CD4-positive, alpha-beta T cell (primary cell): ENCODE measurements at regions not wholly inside any gene's neighbourhood (a gene's known extent, or its start where the extent isn't known, plus 50 kb on each side); places are given as distances from the start of the nearest gene placed in this dataset.

ENCODE experiments used
- ATAC-seq: fragments of 200-7000 bp; cut with Tn5 transposase; one replicate; pipeline ENCODE4 v1.10.0; 2022; ENCODE audit warnings: mild to moderate bottlenecking; ENCODE audit not compliant: poor library complexity
- CTCF ChIA-PET: fragments of 350-600 bp; sonication (Branson Sonifier 250); formaldehyde crosslinking; loops from one replicate; lab custom pipeline; 2021; ENCODE audit warnings: antibody characterized with exemption, inconsistent platforms; lab: Charles Lee
- POLR2A ChIA-PET: fragments of 350-600 bp; sonication (Branson Sonifier 250); formaldehyde crosslinking; loops from one replicate; lab custom pipeline; 2021; ENCODE audit warnings: antibody characterized with exemption, inconsistent platforms; lab: Charles Lee
- DNase-seq, 14 experiments: peaks; one replicate each; pipeline ENCODE4 v3.0.0-alpha.2; 2013 to 2020; ENCODE audit warnings: mixed read lengths in 2 of 14
- H3K27ac ChIP-seq, 2 donors: one replicate each; pipeline versions ENCODE4 v1.5.1 to v1.7.0; 2013; ENCODE audit warnings: low read length in 2 of 2, low read depth in 1 of 2, mild to moderate bottlenecking in 1 of 2
- H3K27me3 ChIP-seq, 2 experiments: 1 replicate in 1 of 2; 2 replicates in 1 of 2; pipeline versions ENCODE4 v1.6.1 to v1.7.0; 2013; ENCODE audit warnings: low read length in 2 of 2, control low read depth in 1 of 2, mild to moderate bottlenecking in 1 of 2, moderate library complexity in 1 of 2; ENCODE audit not compliant: insufficient read depth in 2 of 2, control insufficient read depth in 1 of 2
- H3K36me3 ChIP-seq: one replicate; pipeline ENCODE4 v1.6.1; 2013; ENCODE audit warnings: low read length, control low read depth; ENCODE audit not compliant: insufficient read depth
- H3K4me1 ChIP-seq: one replicate; pipeline ENCODE4 v1.6.1; 2013; ENCODE audit warnings: low read length, control low read depth; ENCODE audit not compliant: insufficient read depth
- H3K4me3 ChIP-seq: one replicate; pipeline ENCODE4 v1.5.1; 2013; ENCODE audit warnings: mild to moderate bottlenecking, low read length, moderate library complexity
- H3K9me3 ChIP-seq, 2 experiments: 1 replicate in 1 of 2; 2 replicates in 1 of 2; pipeline versions ENCODE4 v1.6.1 to v1.7.0; 2013; ENCODE audit warnings: low read length in 2 of 2, mild to moderate bottlenecking in 2 of 2, control low read depth in 1 of 2, moderate library complexity in 1 of 2; ENCODE audit not compliant: control insufficient read depth in 1 of 2, insufficient read depth in 1 of 2
- H3K27ac Mint-ChIP-seq: one replicate; pipeline ENCODE4 v1.8.0; 2020; ENCODE audit warnings: mixed read lengths
- H3K27me3 Mint-ChIP-seq: one replicate; pipeline ENCODE4 v1.8.0; 2021; ENCODE audit warnings: mixed read lengths
- H3K36me3 Mint-ChIP-seq: one replicate; pipeline ENCODE4 v1.8.0; 2021; ENCODE audit warnings: low read depth, mixed read lengths
- H3K4me1 Mint-ChIP-seq: one replicate; pipeline ENCODE4 v1.8.0; 2021; ENCODE audit warnings: low read depth, mixed read lengths
- H3K4me3 Mint-ChIP-seq: one replicate; pipeline ENCODE4 v1.8.0; 2020; ENCODE audit warnings: mild to moderate bottlenecking, mixed read lengths
- H3K9me3 Mint-ChIP-seq: one replicate; pipeline ENCODE4 v1.8.0; 2020; ENCODE audit warnings: mixed read lengths
- intact Hi-C, 2 experiments: fragments of 100-400 bp; cut with DNase I in 1 of 2; cut with micrococcal nuclease in 1 of 2; formaldehyde crosslinking; loops; one replicate each; pipeline versions ENCODE4 v1.15.1 to v1.9.0; 2023 to 2025; cut with DNase I, micrococcal nuclease
- TF ChIP-seq, protein P1 (sequence below): fragments of 200-600 bp; IDR thresholded peaks from one replicate; pipeline ENCODE4 v1.8.0; 2022; ENCODE audit warnings: antibody characterized with exemption, mild to moderate bottlenecking

DNA sequence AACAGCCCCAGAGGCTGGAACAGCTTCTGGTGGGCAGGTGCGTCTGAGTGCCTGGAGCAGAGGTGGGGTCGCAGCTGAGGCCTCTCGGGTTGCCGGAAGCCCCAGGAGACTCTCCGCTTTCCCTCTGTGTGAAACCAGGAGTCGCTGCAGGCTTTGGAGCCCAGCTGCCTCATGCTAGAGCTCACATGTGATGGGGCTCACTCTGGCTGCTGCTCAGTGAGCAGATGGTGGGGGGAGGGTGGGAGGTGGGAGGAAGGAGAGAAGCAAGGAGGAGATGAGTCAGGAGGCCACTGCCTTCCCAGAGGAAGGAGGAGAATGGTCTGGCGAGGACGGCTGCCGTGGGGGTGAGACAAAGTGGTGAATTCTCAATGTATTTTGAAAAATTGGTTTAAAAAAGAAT is 290.1 kb upstream of the CHRNA7 start:
- Histone ChIP-seq H3K27ac (no peak overlapping the region), H3K4me3 (no peak overlapping the region), H3K4me1 (no peaks in the 10 kb centered on the region), H3K36me3 (no peaks in the 10 kb centered on the region), H3K9me3 (peaks cover 17 to 19% of the 10 kb centered on the region in 2 experiments), H3K27me3 (peaks cover 0 to 2% of the 10 kb centered on the region in 2 experiments)
- no peak for ATAC-seq
- Mint-ChIP-seq H3K4me1 (no peaks in the 10 kb centered on the region), H3K36me3 (peaks cover 3% of the 10 kb centered on the region), H3K27ac (no peak overlapping the region), H3K9me3 (peaks cover 7% of the 10 kb centered on the region), H3K27me3 (peaks cover 19% of the 10 kb centered on the region), H3K4me3 (no peak overlapping the region)
- POLR2A ChIA-PET, result no interaction called here
- DNase-seq, result no peak
- TF ChIP-seq, protein P1, sequence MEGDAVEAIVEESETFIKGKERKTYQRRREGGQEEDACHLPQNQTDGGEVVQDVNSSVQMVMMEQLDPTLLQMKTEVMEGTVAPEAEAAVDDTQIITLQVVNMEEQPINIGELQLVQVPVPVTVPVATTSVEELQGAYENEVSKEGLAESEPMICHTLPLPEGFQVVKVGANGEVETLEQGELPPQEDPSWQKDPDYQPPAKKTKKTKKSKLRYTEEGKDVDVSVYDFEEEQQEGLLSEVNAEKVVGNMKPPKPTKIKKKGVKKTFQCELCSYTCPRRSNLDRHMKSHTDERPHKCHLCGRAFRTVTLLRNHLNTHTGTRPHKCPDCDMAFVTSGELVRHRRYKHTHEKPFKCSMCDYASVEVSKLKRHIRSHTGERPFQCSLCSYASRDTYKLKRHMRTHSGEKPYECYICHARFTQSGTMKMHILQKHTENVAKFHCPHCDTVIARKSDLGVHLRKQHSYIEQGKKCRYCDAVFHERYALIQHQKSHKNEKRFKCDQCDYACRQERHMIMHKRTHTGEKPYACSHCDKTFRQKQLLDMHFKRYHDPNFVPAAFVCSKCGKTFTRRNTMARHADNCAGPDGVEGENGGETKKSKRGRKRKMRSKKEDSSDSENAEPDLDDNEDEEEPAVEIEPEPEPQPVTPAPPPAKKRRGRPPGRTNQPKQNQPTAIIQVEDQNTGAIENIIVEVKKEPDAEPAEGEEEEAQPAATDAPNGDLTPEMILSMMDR, result no peak
- intact Hi-C loops, result no loop called here
- CTCF ChIA-PET, result no interaction called here

DNA sequence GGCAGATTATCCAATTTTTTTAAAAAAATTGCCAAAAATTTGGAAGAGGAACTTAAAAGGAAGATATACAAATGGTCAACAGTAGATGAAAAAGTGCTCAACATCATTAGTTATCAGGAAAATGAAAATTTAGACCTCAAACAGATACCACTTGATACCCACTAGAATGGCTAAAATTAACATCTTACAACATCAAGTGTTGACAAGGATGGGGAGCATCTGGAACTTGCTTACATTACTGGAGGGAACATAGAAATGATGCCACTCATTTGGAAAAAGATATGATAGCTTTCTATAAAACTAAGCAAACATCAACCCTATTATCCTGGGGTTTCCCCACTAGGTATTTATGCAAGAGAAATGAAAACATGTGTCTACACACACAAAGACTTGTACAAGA is 284.5 kb upstream of the CHRNA7 start:
- no peaks in the 10 kb centered on the region for H3K4me1 Mint-ChIP-seq
- H3K27ac ChIP-seq, result no peak overlapping the region
- ATAC-seq (no peak), DNase-seq (no peak)
- peaks cover 29% of the 10 kb centered on the region for H3K27me3 Mint-ChIP-seq
- no peaks in the 10 kb centered on the region for H3K36me3 Mint-ChIP-seq
- peaks cover 0 to 17% of the 10 kb centered on the region in 2 experiments for H3K9me3 ChIP-seq
- H3K4me3 ChIP-seq, result no peak overlapping the region
- H3K4me1 ChIP-seq, result no peaks in the 10 kb centered on the region
- no peak overlapping the region for H3K4me3 Mint-ChIP-seq
- ChIA-PET CTCF (no interaction called here), POLR2A (no interaction called here)
- TF ChIP-seq, protein P1, result no peak
- intact Hi-C loops, result no loop called here
- no peaks in the 10 kb centered on the region for H3K27me3 ChIP-seq
- H3K9me3 Mint-ChIP-seq, result peaks cover 8% of the 10 kb centered on the region
- H3K36me3 ChIP-seq, result no peaks in the 10 kb centered on the region
- H3K27ac Mint-ChIP-seq, result no peak overlapping the region

DNA sequence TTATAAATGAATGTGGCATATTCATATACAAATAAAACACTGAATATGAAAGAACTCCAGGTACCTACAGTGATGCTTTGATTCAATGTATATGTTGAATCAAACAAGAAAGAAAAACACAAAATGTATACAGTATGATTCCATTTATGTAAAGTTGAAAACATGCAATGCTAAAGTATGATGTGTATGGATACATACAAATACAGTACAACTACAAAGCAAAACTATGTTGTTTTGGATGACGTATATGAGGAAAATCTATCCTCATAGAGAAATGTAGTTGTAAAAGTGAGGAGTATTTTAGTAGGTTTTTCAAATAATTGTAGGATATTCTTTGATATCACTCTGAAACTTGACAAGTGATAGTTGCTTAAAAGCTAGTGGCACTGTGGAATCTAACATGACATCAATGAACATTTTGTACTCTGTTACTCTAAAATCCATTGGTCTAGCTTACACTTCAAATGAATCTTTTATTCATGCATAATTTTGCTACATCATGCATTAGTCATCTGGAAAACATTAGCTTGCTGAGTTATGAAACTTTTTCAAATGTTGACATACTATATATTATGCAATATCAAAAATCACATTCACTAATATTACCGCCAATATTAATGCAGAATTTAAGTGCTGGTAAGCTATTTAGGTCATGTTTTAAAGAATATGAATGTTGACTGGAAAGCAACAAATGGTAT is 278.1 kb upstream of the CHRNA7 start:
- Histone ChIP-seq H3K9me3 (peaks cover 0 to 8% of the 10 kb centered on the region in 2 experiments), H3K27ac (no peak overlapping the region), H3K4me1 (no peaks in the 10 kb centered on the region), H3K27me3 (no peaks in the 10 kb centered on the region), H3K36me3 (no peaks in the 10 kb centered on the region), H3K4me3 (no peak overlapping the region)
- H3K36me3 Mint-ChIP-seq, result no peaks in the 10 kb centered on the region
- peaks cover 3% of the 10 kb centered on the region for H3K9me3 Mint-ChIP-seq
- DNase-seq (no peak), ATAC-seq (no peak)
- CTCF ChIA-PET, result no interaction called here
- H3K27me3 Mint-ChIP-seq, result peaks cover 30% of the 10 kb centered on the region
- no peak overlapping the region for H3K4me3 Mint-ChIP-seq
- intact Hi-C loops, result no loop called here
- no peak overlapping the region for H3K27ac Mint-ChIP-seq
- TF ChIP-seq, protein P1, result no peak
- no peaks in the 10 kb centered on the region for H3K4me1 Mint-ChIP-seq
- POLR2A ChIA-PET, result no interaction called here
